T-helper 2 cell treated with Interferon-gamma antibody and Interleukin-4, amounts not matched to agents 100 ng/mL and 5 ng/mL, for 36 hours (primary cell): ENCODE measurements at regions not wholly inside any gene's neighbourhood (a gene's known extent, or its start where the extent isn't known, plus 50 kb on each side); places are given as distances from the start of the nearest gene placed in this dataset.

Experiments
- intact Hi-C: fragments of 100-400 bp; cut with micrococcal nuclease; formaldehyde crosslinking; loops from one replicate; pipeline ENCODE4 v1.15.1; 2023

DNA sequence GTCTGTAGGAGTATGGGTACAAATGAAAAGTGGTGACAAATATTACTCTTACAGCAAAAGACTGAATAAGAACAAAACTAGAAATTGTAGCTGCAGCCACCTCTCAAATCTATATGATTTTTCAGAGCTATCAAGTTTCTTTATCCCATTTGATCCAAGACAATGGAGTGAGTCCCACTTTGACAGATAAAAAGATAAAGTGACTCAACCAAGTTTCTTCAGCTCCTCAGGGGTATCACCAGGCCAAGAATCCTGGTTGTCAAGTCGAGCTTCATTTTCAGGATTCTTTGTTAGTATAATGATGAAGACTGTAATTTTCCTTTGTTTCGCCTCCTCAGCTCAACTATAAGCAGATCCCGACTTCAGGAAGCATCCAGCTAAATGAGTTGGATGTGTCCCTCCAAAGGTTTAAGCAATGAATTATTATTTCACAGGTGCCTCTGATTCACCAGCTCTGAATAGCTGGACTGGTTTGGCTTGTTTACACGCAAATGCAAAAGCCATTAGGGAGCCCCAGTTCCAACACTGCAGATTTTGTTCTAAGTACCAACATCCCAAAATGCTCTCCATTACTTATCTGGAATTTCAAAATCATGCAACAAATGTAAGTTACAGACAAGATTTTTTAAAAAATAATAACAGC lies 238.9 kb downstream of the MAFB start:
- intact Hi-C loops, result no loop called here

DNA sequence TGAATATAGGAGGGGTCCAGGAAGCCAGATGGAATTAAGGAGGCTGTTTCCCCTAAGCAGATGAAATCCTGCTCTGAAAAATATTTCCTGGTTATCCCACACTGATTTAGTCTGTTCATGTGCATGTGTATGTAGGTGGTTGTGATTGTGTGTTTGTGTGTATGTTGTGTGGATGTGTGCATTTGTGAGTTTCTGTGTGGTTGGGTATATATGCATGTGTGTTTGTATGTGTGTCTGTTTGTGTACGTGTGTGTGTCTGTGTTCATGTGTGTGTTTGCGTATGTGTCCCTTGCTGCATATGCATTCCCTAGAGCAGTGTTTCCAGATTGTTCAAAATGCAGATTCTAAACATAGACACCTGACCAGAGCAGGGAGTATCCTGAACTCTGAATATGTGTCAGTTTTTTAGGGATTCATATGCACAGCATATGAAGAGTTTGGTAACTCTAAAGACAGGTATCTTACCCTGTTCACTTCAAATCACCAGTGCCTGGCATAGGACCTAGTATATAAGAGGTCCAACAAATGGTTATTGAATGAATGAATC lies 239.8 kb downstream of the MAFB start:
- intact Hi-C loops, result no loop called here

DNA sequence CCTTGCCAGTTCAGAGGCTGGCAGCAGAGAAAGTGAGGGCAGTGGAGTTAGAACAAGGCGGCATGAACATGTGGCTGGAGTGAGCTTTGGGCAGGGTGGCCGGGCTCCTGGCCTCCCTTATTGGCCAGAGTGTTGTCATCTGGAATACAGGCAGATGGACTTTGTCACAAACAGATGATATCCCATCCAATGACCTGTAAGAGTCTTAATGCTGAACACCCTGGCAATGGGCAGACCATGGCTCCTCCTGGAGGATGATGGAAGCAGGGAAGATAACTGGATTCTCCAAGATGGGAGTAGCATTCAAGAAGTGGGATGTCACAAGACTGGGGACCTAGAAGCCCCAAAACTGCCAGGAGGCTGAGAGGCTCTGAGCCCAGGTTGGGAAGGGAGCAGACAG lies 242.1 kb downstream of the MAFB start:
- intact Hi-C loops, result no loop called here

DNA sequence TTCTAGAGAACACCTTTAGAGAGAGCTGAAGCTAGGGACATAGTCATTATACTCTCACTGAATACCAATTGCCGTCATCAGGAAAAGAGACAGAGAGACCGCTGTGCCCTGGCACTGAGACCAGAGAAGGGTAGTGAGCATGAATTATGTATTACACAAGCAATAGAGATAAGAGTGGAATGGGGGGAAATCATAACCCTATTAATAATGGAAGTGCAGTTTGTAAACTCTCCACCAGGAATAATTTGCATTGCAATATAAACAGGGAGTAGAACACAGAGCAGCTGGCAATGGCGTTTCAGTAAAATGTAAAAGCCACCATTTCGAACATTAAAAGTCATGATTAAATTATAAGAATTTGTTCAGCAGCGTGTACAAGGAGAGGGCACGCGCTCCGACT lies 244.5 kb downstream of the MAFB start:
- intact Hi-C loops, result no loop called here

DNA sequence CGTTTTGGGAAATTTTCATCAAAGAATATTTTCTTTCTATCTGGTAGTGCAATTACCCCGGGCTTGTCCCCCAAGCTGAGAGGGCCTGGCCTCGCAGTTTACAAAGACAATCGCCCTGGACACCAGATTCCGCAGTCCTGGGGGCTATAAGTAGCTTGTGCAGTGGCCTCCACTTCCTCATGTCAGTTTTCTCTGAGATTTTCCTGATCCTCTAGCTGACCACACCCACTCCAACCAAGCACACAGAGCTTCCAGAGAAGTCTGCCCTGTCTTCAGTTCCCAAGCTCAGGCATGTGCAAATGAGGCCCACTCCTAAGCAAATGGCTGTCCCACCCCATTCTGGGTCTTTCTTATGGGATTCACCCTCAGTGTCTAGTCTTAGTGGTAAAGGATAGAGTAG lies 245.3 kb downstream of the MAFB start:
- intact Hi-C loops, result no loop called here

DNA sequence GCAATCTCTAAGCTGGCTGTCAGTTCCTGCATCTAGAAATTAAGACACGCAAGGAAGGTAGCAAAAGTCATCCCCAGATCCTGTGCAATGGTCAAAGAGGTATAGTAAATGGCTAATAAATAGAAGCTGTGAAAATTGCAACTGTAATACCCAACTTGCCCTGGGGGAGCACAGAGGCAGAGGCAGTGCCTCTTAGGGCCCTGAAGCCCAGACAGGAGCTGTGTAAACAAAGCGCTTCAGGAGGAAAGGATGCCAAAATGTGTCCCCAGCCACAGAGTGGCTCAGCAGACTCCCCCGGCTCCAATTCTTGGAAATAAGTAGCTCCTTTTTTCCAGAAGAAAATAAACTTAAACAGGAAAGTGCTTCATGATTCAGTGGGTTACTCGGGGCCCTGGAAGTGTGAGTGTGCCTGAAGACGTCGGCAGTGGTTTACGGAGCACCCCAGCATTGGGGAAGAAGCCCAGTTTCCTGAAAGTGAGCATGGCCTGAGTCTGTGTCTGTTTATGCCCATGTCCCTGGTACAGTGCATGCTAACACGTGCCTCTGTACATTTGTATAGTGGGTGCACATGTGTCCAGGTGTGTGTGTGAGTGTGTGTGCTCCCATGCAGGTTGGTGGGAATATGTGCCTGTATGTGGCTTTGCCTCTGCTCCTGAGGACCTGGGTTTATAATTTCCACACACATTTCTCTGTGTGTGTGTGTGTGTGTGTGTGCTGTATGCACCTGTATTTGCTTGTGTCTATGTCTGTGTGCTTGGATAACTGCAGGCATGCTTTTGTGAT lies 246.7 kb downstream of the MAFB start:
- intact Hi-C loops, result no loop called here

- intact Hi-C loops, result no loop called here
These were observed 247.3 kb downstream of the MAFB start for GRCh38 chr20:40441771-40442170.

DNA sequence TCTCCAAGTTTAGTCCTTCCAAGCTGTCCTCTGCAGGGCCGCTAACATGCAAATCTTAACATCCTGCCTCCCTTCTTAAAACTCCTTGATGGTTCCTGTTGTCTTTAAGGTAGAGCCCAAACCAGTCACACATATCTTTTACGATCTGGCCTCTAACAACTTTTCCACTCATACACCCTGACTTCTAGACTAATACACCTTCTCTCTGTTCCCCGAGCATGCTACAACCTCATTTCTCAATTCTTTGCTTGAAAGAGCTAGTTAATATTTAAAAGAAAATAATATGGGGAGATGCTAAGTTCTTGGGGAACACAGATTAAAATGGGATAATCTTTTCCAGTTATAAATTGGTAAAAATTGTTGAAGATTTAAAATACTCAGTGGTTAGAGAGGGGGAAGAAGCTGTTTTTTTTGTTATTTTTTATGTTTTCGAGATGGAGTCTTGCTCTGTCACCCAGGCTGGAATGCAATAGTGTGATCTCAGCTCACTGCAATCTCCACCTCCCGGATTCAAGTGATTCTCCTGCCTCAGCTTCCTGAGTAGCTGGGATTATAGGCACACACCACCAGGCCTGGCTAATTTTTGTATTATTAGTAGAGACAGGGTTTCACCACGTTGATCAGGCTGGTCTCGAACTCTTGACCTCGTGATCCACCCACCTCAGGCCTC lies 250.7 kb downstream of the MAFB start:
- intact Hi-C loops, result no loop called here

DNA sequence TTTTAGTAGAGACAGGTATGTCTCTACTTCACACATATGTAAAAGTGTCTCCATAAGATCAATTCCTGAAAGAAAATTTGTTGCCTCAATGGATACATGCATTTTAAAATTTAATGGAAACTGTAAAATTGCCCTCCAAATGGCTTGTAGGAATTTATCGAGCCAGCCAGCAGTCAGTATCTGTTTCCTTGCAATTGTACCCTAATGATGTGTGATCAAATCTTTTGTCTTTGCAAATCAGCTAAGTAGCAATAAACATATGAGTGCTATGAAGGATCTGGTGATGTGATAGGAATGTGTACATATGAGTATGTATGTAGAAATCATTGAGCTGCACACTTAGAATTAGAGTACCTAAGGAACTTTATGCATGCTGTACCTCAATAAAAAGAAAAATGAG lies 253.0 kb downstream of the MAFB start:
- intact Hi-C loops, result no loop called here

DNA sequence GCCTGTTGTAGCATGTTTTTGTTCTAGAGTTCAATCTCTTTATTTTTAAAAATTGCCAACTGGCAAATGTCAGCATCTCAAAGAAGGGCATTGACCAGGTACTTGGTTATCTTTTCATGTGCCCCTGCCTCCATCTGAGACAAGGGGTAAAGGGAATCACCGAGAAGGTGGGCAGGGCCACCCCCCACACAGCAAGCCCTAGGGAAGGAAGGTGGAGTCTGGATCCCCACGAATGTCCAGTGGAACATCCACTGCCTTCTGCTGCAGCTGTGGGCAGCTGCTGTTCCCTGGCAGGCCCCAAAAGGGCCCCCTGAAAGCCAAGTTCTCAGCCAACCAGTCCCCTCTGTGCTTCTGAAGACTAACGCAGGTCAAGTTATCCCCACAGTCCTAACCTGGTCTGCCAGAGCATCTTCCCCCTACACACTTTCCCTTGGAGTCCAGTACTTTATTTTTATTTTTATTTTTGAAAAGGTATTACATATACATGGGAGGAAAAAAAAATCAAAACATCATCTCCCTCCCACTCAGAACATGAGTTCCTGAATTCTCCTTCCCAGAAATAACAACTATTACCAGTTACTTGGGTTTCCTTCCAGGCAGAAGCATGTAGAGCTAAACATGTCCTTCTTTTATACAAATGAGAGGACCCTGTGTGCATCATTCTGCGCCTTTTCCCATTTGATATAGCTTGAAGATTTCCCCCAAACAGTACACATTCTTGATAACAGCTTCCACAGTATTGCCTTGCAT lies 253.7 kb downstream of the MAFB start:
- intact Hi-C loops, result no loop called here

GRCh38 chr20:40434122-40434521 lies 254.9 kb downstream of the MAFB start:
- intact Hi-C loops, result no loop called here

DNA sequence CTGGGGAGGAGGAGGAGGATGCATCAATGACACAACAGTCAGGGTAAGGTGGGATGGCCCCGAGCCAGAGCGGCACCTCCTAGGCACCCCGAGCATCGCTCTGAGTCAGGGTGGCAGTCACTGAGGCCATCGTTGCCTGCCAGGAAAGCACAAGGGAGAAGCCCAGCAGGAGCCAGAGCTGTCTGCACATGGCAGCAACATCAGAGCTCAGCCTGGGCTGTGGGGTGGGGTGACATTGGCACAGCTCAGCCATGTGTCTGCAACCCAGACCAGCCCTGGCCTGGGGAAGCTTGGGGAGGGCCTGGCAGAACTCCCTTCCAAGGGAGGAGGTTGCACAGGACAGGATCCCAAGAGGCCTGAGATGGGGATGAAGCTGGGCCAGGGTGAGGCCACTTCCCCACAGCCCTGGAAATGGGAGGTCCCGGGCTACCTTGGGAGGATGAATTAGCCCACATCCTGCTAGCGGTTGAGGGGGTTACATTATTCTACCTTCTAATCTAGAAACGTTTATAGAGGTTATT lies 255.6 kb downstream of the MAFB start:
- intact Hi-C loops, result no loop called here

GRCh38 chr20:40431611-40432010 lies 257.4 kb downstream of the MAFB start:
- intact Hi-C loops, result no loop called here

DNA sequence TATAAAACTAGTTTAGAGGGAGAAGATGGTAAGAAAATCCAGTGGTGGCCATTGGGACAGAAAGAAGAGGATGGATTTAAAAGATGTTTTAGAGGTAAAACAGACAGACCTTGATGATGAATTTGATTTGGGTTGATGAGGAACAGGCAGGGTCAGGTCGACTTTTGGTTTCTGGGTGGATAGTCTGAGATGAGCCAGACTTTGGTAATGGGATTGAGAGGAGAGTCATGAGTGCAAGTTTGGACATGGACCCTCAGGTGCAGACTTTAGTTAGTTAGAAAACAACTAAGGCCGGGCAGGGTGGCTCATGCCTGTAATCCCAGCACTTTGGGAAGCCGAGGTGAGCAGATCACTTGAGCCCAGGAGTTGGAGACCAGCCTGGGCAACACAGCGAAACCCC lies 257.9 kb downstream of the MAFB start:
- intact Hi-C loops, result no loop called here

DNA sequence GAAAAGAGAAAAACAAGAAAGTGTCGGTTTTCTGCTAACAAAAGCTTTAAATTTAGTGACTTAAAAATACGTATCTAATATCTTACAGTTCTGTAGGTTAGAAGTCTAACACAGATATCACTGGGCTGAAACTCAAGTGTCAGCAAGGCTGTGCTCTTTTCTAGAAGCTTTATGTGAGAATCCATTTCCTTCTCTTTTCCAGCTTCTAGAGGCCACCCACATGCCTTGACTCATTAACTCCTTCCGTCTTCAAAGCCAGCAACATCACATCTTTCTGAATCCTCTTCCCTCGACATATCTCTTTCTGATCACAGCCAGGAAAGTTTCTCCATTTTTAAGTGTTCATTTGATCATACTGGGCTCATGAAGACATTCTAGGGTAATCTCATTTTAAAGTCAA lies 262.0 kb downstream of the MAFB start:
- intact Hi-C loops, result no loop called here

DNA sequence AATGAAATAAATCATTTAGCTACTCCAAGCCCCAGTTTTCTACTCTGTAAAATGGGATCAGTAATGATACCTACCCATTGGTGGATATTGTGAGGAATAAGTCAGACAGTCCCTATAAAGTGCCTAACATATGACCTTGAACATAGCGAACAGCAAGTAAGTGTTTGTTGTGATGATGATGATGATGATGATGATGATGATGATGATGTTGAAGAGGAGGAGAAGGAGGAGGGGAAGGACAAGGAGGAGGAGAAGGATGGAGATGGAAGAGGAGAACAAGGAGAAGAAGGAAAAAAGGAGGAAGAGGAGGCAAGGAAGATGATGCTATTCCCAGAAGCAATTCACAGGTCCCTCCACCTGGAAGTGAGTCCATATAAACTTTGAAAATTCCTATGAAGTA lies 264.3 kb downstream of the MAFB start:
- intact Hi-C loops, result no loop called here

GRCh38 chr20:40422656-40423055 lies 266.4 kb downstream of the MAFB start:
- intact Hi-C loops, result no loop called here

- intact Hi-C loops, result no loop called here
These were observed 272.8 kb downstream of the MAFB start for GRCh38 chr20:40416274-40416673.

DNA sequence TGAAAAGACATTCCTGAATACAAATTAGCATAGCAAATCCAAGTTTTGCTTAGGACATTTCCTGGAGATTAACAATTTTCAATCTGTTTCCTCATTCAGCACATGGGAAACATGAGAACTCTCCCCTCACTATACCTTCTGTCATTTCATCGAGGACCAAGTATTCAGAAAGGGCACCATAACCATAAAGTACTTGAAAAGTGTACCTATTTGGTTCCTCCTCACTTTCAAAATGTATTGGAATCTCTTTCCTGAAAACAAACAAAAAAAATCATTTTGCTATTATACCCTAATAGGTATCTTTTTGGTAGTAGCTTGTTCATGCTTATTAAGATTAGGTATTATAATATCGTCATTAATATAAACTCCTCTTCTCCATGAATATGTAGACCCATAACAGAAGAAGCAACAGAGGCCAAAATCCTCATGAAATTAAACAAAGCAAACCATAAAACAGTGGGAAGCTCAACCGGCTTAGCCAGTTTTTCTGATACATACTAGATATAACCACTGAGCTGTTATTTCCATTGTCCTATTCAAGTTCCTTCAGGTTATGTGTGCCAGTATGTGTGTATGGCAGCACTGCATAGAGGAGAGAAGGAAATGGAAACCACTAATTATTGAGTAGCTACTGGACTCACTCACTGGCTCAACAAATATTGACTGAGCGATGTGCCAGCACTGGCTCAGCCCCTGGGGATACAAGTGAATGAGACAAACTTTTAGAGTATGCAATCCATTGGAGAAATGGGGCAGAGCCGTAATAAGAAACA lies 274.0 kb downstream of the MAFB start:
- intact Hi-C loops, result no loop called here

GRCh38 chr20:40410028-40410427 lies 279.0 kb downstream of the MAFB start:
- intact Hi-C loops, result no loop called here

GRCh38 chr20:40397467-40397866 lies 291.6 kb downstream of the MAFB start:
- intact Hi-C loops, result no loop called here
